Tibial nerve (tissue), 4 donors: ENCODE measurements at regions not wholly inside any gene's neighbourhood (a gene's known extent, or its start where the extent isn't known, plus 50 kb on each side); places are given as distances from the start of the nearest gene placed in this dataset.

ENCODE experiments used
- CTCF ChIP-seq, 5 experiments: fragments of 200-600 bp in 3 of 5; fragments of 450-650 bp in 2 of 5; sonication (generic) in 3 of 5; IDR thresholded peaks; one replicate each; pipeline ENCODE4 v1.5.1; 2016 to 2019; ENCODE audit warnings: antibody characterized with exemption in 5 of 5, mild to moderate bottlenecking in 3 of 5, moderate library complexity in 2 of 5
- EP300 ChIP-seq, 2 donors: sonication (generic); formaldehyde crosslinking; IDR thresholded peaks; one replicate each; pipeline ENCODE4 v1.6.1; 2017; ENCODE audit warnings: antibody characterized with exemption in 2 of 2, mild to moderate bottlenecking in 1 of 2
- POLR2A ChIP-seq, 2 donors: fragments of 450-650 bp; IDR thresholded peaks; one replicate each; pipeline ENCODE4 v1.6.1; 2017; ENCODE audit warnings: antibody characterized with exemption in 2 of 2, mild to moderate bottlenecking in 2 of 2, moderate library complexity in 2 of 2

DNA sequence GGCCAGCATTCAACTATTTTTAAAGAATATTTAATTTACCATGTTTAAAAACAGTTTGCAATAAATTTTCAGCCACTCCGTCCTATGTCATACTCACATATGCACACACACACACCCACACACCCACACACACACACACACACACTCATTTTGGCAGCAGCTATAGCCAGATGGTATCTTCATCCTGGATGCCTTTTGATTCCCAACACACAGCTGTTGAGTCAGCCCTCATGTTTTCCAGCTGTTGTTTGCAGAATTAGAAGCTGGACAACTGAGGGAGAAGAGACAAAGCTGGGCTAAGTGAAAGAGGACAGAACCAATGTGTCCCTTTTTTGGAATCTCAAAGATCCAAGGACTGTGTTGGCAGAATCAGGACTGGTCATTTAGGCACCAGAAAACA, 80.0 kb upstream of the EGLN3 start:
- no peak for TF ChIP-seq CTCF (IDR thresholded peaks at IDR 0.05)
- peak in 1 of 2 donors; percentile 41 for TF ChIP-seq EP300 (IDR thresholded peaks at IDR 0.05)
- TF ChIP-seq POLR2A (IDR thresholded peaks at IDR 0.05): no peak
